RWPE2 (cell line): ENCODE measurements at regions not wholly inside any gene's neighbourhood (a gene's known extent, or its start where the extent isn't known, plus 50 kb on each side); places are given as distances from the start of the nearest gene placed in this dataset.

Experiments
- ATAC-seq: fragments of 200-7000 bp; cut with Tn5 transposase; 3 replicates; pipeline ENCODE4 v1.9.1; 2021; ENCODE audit warnings: low read depth
- DNase-seq: peaks from one replicate; pipeline ENCODE4 v3.0.0-alpha.2; 2020; ENCODE audit warnings: low spot score
- H3K27ac ChIP-seq: fragments of 450-650 bp; 2 replicates; pipeline ENCODE4 v1.5.1; 2017; ENCODE audit warnings: mild to moderate bottlenecking; ENCODE audit not compliant: poor library complexity, severe bottlenecking
- H3K27me3 ChIP-seq: fragments of 250-450 bp; sonication (Bioruptor Pico); 2 replicates; pipeline ENCODE4 v1.5.1; 2021; ENCODE audit warnings: mild to moderate bottlenecking, moderate library complexity; ENCODE audit not compliant: insufficient read depth, poor library complexity, severe bottlenecking
- H3K36me3 ChIP-seq: fragments of 250-450 bp; sonication (Bioruptor Pico); 2 replicates; pipeline ENCODE4 v1.5.1; 2020; ENCODE audit warnings: low read depth, mild to moderate bottlenecking, moderate library complexity
- H3K4me1 ChIP-seq: fragments of 250-450 bp; sonication (Bioruptor Pico); 2 replicates; pipeline ENCODE4 v1.5.1; 2021; ENCODE audit warnings: mild to moderate bottlenecking, moderate library complexity; ENCODE audit not compliant: insufficient read depth, poor library complexity, severe bottlenecking
- H3K4me3 ChIP-seq: fragments of 250-450 bp; sonication (Bioruptor Pico); 2 replicates; pipeline ENCODE4 v1.5.1; 2021; ENCODE audit warnings: mild to moderate bottlenecking, moderate library complexity; ENCODE audit not compliant: severe bottlenecking
- H3K9me3 ChIP-seq: fragments of 250-450 bp; sonication (Bioruptor Pico); 2 replicates; pipeline ENCODE4 v1.5.1; 2021; ENCODE audit warnings: mild to moderate bottlenecking, moderate library complexity; ENCODE audit not compliant: severe bottlenecking
- TF ChIP-seq, protein P1 (sequence below): fragments of 450-650 bp; IDR thresholded peaks from one replicate; pipeline ENCODE4 v1.5.1; 2017; ENCODE audit warnings: mild to moderate bottlenecking, moderate library complexity; ENCODE audit not compliant: poor library complexity, severe bottlenecking

DNA sequence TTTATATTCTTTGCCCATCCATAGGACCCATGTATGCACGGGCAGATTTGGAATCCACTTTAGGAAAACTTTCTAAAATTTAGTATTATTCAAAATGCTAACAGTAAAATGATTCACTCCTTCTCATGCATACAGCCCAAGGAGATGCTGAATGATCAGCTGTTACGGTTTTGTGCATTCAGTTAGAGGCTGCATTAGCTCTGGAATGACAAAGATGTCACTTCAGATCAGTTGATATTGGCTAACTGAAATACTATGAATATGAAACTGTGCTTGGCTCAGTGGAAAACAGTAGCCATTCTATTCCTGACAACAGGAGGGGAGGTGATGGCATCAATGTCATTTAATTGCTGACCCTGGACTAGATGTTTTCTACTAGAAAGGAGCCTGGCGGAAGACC, 560.7 kb downstream of the ZNF608 start:
- DNase-seq (no peak), ATAC-seq (no peak)
- no peaks in the 10 kb centered on the region for H3K9me3 ChIP-seq
- TF ChIP-seq, protein P1, sequence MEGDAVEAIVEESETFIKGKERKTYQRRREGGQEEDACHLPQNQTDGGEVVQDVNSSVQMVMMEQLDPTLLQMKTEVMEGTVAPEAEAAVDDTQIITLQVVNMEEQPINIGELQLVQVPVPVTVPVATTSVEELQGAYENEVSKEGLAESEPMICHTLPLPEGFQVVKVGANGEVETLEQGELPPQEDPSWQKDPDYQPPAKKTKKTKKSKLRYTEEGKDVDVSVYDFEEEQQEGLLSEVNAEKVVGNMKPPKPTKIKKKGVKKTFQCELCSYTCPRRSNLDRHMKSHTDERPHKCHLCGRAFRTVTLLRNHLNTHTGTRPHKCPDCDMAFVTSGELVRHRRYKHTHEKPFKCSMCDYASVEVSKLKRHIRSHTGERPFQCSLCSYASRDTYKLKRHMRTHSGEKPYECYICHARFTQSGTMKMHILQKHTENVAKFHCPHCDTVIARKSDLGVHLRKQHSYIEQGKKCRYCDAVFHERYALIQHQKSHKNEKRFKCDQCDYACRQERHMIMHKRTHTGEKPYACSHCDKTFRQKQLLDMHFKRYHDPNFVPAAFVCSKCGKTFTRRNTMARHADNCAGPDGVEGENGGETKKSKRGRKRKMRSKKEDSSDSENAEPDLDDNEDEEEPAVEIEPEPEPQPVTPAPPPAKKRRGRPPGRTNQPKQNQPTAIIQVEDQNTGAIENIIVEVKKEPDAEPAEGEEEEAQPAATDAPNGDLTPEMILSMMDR: no peak
- H3K27ac ChIP-seq: no peak overlapping the region
- no peaks in the 10 kb centered on the region for H3K36me3 ChIP-seq
- peaks cover 5% of the 10 kb centered on the region for H3K27me3 ChIP-seq
- H3K4me1 ChIP-seq: no peaks in the 10 kb centered on the region
- H3K4me3 ChIP-seq: no peak overlapping the region

DNA sequence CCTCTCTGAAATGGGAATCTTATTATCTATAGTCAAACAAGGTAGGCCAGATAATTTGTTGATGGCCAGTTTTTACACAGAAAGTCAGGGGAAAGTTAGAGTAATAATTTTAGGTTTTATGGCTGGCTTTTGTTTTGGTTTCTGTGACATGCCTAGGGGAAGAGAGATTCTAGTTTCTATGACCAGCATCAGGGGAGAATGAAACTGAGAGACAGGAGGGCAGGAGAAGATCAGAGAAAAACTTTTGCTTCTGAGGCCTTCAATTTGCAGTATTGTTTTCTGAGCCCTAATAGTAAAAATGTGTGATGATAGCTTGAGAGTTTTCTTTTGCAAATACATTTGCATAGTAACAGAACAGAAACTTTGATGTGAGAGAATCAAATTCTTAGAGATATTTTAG, 564.3 kb downstream of the ZNF608 start:
- Histone ChIP-seq H3K4me3 (no peak overlapping the region), H3K27ac (no peak overlapping the region), H3K36me3 (no peaks in the 10 kb centered on the region), H3K4me1 (no peaks in the 10 kb centered on the region), H3K9me3 (no peaks in the 10 kb centered on the region), H3K27me3 (peaks cover 5% of the 10 kb centered on the region)
- no peak for ATAC-seq
- TF ChIP-seq, protein P1: no peak
- DNase-seq: no peak

GRCh38 chr5:124180875-124181461, 565.5 kb downstream of the ZNF608 start:
- DNase-seq: no peak
- TF ChIP-seq, protein P1: no peak

GRCh38 chr5:124180299-124180874, 566.1 kb downstream of the ZNF608 start:
- TF ChIP-seq, protein P1: no peak

More at GRCh38 chr5:124180875-124181461, 565.5 kb downstream of the ZNF608 start:
- ATAC-seq: peak; percentile 23; the same call in 1 of the 3 replicates
- H3K9me3 ChIP-seq: no peaks in the 10 kb centered on the region
- no peak overlapping the region for H3K4me3 ChIP-seq
- H3K4me1 ChIP-seq: no peaks in the 10 kb centered on the region
- H3K27me3 ChIP-seq: peaks cover 5% of the 10 kb centered on the region
- no peaks in the 10 kb centered on the region for H3K36me3 ChIP-seq
- H3K27ac ChIP-seq: no peak overlapping the region

GRCh38 chr5:124179819-124180218, 566.6 kb downstream of the ZNF608 start:
- no peaks in the 10 kb centered on the region for H3K27me3 ChIP-seq
- no peak for ATAC-seq

More at GRCh38 chr5:124180299-124180874, 566.1 kb downstream of the ZNF608 start:
- Histone ChIP-seq H3K9me3 (no peaks in the 10 kb centered on the region), H3K4me3 (no peak overlapping the region), H3K4me1 (no peaks in the 10 kb centered on the region), H3K36me3 (no peaks in the 10 kb centered on the region), H3K27ac (no peak overlapping the region), H3K27me3 (peaks cover 5% of the 10 kb centered on the region)
- DNase-seq: no peak
- no peak for ATAC-seq

More at GRCh38 chr5:124179819-124180218, 566.6 kb downstream of the ZNF608 start:
- Histone ChIP-seq H3K36me3 (no peaks in the 10 kb centered on the region), H3K4me3 (no peak overlapping the region), H3K4me1 (no peaks in the 10 kb centered on the region), H3K9me3 (no peaks in the 10 kb centered on the region), H3K27ac (no peak overlapping the region)
- TF ChIP-seq, protein P1: no peak
- DNase-seq: no peak
